GM13976 (cell line): ENCODE measurements at regions not wholly inside any gene's neighbourhood (a gene's known extent, or its start where the extent isn't known, plus 50 kb on each side); places are given as distances from the start of the nearest gene placed in this dataset.

Source experiments
- DNase-seq: peaks from one replicate; pipeline ENCODE4 v3.0.0; 2012; ENCODE audit warnings: low spot score
- CTCF ChIP-seq: IDR thresholded peaks from 2 replicates; pipeline ENCODE4 v1.5.1; 2012; ENCODE audit warnings: borderline replicate concordance, mild to moderate bottlenecking; ENCODE audit not compliant: insufficient read depth; ENCODE audit errors: extremely low read depth, missing control alignments, control extremely low read depth
- in situ Hi-C: fragments of 300-500 bp; cut with MboI; formaldehyde crosslinking; loops from one replicate; pipeline ENCODE4 v1.12.0; 2022; ENCODE audit warnings: low sequenced_read_pairs, mixed read lengths, inconsistent platforms; ENCODE audit not compliant: unreplicated experiment

- no peak for TF ChIP-seq CTCF
- in situ Hi-C loops = no loop called here
- DNase-seq = no peak
These were observed 315.2 kb upstream of the ZNF32 start for GRCh38 chr10:43963793-43964425.

- no peak for DNase-seq
- in situ Hi-C loops = no loop called here
- TF ChIP-seq CTCF = no peak
These were observed 314.7 kb upstream of the ZNF32 start for GRCh38 chr10:43963379-43963778.

- no peak for DNase-seq
- in situ Hi-C loops = no loop called here
- TF ChIP-seq CTCF = no peak
These were observed 313.9 kb upstream of the ZNF32 start for GRCh38 chr10:43962346-43963191.

- in situ Hi-C loops = no loop called here
- DNase-seq = no peak
- no peak for TF ChIP-seq CTCF
These were observed 313.1 kb upstream of the ZNF32 start for GRCh38 chr10:43961523-43962345.

- DNase-seq = no peak
- no peak for TF ChIP-seq CTCF
- in situ Hi-C loops = no loop called here
These were observed 312.3 kb upstream of the ZNF32 start for GRCh38 chr10:43960981-43961380.

GRCh38 chr10:43960477-43960876, 311.8 kb upstream of the ZNF32 start:
- in situ Hi-C loops = no loop called here
- DNase-seq = no peak
- TF ChIP-seq CTCF = no peak
